ENCODE measurements at regions not wholly inside any gene's neighbourhood (a gene's known extent, or its start where the extent isn't known, plus 50 kb on each side); places are given as distances from the start of the nearest gene placed in this dataset.

GRCh38 chr7:32262315-32262714 is 192.1 kb upstream of the PDE1C start:
- H3K9me3 Mint-ChIP-seq (ENCODE audit: low read depth), result peaks cover 3% of the 10 kb centered on the region
- DNase-seq (ENCODE audit: low spot score), result no peak
- H3K36me3 Mint-ChIP-seq (ENCODE audit: low read depth), result no peaks in the 10 kb centered on the region
- TF ChIP-seq CTCF (IDR thresholded peaks at IDR 0.05), result no peak
- H3K27ac Mint-ChIP-seq (ENCODE audit: unreplicated experiment), result no peak overlapping the region
- no peak overlapping the region for H3K4me3 Mint-ChIP-seq (ENCODE audit: unreplicated experiment)
- H3K4me1 Mint-ChIP-seq (ENCODE audit: low read depth), result no peaks in the 10 kb centered on the region
- peaks cover 14% of the 10 kb centered on the region for H3K27me3 Mint-ChIP-seq (ENCODE audit: low read depth)

GRCh38 chr7:32259931-32260596 is 189.9 kb upstream of the PDE1C start:
- no peak for DNase-seq (ENCODE audit: low spot score)
- no peaks in the 10 kb centered on the region for H3K4me1 Mint-ChIP-seq (ENCODE audit: low read depth)
- H3K27me3 Mint-ChIP-seq (ENCODE audit: low read depth), result peaks cover 10% of the 10 kb centered on the region

GRCh38 chr7:32258265-32258664 is 188.1 kb upstream of the PDE1C start:
- Mint-ChIP-seq H3K4me1 (ENCODE audit: low read depth) (no peaks in the 10 kb centered on the region), H3K27ac (ENCODE audit: unreplicated experiment) (no peak overlapping the region), H3K9me3 (ENCODE audit: low read depth) (no peaks in the 10 kb centered on the region), H3K27me3 (ENCODE audit: low read depth) (peaks cover 4% of the 10 kb centered on the region), H3K36me3 (ENCODE audit: low read depth) (no peaks in the 10 kb centered on the region), H3K4me3 (ENCODE audit: unreplicated experiment) (no peak overlapping the region)
- no peak for DNase-seq (ENCODE audit: low spot score)
- TF ChIP-seq CTCF (IDR thresholded peaks at IDR 0.05), result no peak

More at GRCh38 chr7:32259931-32260596, 189.9 kb upstream of the PDE1C start:
- no peak for TF ChIP-seq CTCF (IDR thresholded peaks at IDR 0.05)
- Mint-ChIP-seq H3K9me3 (ENCODE audit: low read depth) (peaks cover 3% of the 10 kb centered on the region), H3K36me3 (ENCODE audit: low read depth) (no peaks in the 10 kb centered on the region), H3K27ac (ENCODE audit: unreplicated experiment) (no peak overlapping the region), H3K4me3 (ENCODE audit: unreplicated experiment) (no peak overlapping the region)

- H3K27ac Mint-ChIP-seq (ENCODE audit: unreplicated experiment), result no peak overlapping the region
- TF ChIP-seq CTCF (IDR thresholded peaks at IDR 0.05), result no peak
- DNase-seq (ENCODE audit: low spot score), result no peak
- no peaks in the 10 kb centered on the region for H3K36me3 Mint-ChIP-seq (ENCODE audit: low read depth)
- H3K27me3 Mint-ChIP-seq (ENCODE audit: low read depth), result peaks cover 4% of the 10 kb centered on the region
- no peak overlapping the region for H3K4me3 Mint-ChIP-seq (ENCODE audit: unreplicated experiment)
- no peaks in the 10 kb centered on the region for H3K9me3 Mint-ChIP-seq (ENCODE audit: low read depth)
- H3K4me1 Mint-ChIP-seq (ENCODE audit: low read depth), result no peaks in the 10 kb centered on the region
These were observed 187.4 kb upstream of the PDE1C start for GRCh38 chr7:32257621-32258020.

GRCh38 chr7:32256811-32257210 is 186.6 kb upstream of the PDE1C start:
- Mint-ChIP-seq H3K27ac (ENCODE audit: unreplicated experiment) (no peak overlapping the region), H3K27me3 (ENCODE audit: low read depth) (peaks cover 9% of the 10 kb centered on the region), H3K4me3 (ENCODE audit: unreplicated experiment) (no peak overlapping the region), H3K9me3 (ENCODE audit: low read depth) (no peaks in the 10 kb centered on the region), H3K4me1 (ENCODE audit: low read depth) (no peaks in the 10 kb centered on the region), H3K36me3 (ENCODE audit: low read depth) (no peaks in the 10 kb centered on the region)
- no peak for DNase-seq (ENCODE audit: low spot score)
- no peak for TF ChIP-seq CTCF (IDR thresholded peaks at IDR 0.05)
